ENCODE measurements at regions not wholly inside any gene's neighbourhood (a gene's known extent, or its start where the extent isn't known, plus 50 kb on each side); places are given as distances from the start of the nearest gene placed in this dataset.
A peak's percentile ranks its signal among the peaks of the same experiment; 100 is the strongest.

DNA sequence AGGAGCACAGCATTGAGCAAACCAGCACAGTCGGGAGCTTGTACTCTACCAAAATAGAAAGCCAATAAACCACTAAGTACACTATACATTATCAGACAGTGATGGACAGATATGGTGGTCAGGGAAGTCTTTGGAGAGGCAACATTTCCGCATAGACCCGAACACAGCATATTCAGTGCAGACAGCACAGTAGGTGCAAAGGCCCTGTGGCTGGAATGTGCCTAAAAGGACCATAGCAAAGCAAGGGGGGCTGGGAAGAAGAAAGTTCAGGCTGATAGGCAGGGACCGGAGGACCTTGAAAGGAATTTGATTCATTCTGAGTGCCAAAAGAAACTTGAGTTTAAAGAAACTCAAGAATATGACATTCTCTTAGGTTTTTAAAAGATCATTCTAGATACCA lies 92.0 kb upstream of the GALNT2 start:
- no peaks in the 10 kb centered on the region for H3K36me3 Mint-ChIP-seq (ENCODE audit: unreplicated experiment)
- H3K9me3 Mint-ChIP-seq (ENCODE audit: unreplicated experiment) = peaks cover 17% of the 10 kb centered on the region
- H3K4me3 Mint-ChIP-seq (ENCODE audit: unreplicated experiment) = no peak overlapping the region
- no peak overlapping the region for H3K27ac Mint-ChIP-seq (ENCODE audit: unreplicated experiment)
- no peaks in the 10 kb centered on the region for H3K4me1 Mint-ChIP-seq (ENCODE audit: unreplicated experiment)
- no peak for DNase-seq (ENCODE audit: extremely low spot score, unreplicated experiment)
- peaks cover 37% of the 10 kb centered on the region for H3K27me3 Mint-ChIP-seq (ENCODE audit: unreplicated experiment)
- TF ChIP-seq, protein P1, sequence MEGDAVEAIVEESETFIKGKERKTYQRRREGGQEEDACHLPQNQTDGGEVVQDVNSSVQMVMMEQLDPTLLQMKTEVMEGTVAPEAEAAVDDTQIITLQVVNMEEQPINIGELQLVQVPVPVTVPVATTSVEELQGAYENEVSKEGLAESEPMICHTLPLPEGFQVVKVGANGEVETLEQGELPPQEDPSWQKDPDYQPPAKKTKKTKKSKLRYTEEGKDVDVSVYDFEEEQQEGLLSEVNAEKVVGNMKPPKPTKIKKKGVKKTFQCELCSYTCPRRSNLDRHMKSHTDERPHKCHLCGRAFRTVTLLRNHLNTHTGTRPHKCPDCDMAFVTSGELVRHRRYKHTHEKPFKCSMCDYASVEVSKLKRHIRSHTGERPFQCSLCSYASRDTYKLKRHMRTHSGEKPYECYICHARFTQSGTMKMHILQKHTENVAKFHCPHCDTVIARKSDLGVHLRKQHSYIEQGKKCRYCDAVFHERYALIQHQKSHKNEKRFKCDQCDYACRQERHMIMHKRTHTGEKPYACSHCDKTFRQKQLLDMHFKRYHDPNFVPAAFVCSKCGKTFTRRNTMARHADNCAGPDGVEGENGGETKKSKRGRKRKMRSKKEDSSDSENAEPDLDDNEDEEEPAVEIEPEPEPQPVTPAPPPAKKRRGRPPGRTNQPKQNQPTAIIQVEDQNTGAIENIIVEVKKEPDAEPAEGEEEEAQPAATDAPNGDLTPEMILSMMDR (IDR thresholded peaks at IDR 0.05) = no peak

DNA sequence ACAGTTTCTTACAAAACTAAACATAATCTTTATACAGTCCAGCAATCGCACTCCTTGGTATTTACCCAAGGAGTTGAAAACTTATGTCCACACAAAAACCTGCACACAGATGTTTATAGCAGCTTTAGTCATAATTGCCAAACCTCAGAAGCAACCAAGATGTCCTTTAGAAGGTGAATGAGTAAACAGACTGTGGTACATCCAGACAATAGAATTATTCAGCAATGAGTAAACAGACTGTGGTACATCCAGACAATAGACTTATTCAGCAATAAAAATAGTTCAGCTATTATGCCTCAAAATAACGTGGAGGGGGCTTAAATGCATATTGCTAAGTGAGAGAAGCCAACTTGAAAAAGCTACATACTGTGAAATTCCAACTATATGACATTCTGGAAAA lies 87.0 kb upstream of the GALNT2 start:
- Mint-ChIP-seq H3K27ac (ENCODE audit: unreplicated experiment) (no peak overlapping the region), H3K4me3 (ENCODE audit: unreplicated experiment) (no peak overlapping the region), H3K36me3 (ENCODE audit: unreplicated experiment) (no peaks in the 10 kb centered on the region), H3K27me3 (ENCODE audit: unreplicated experiment) (peaks cover 63% of the 10 kb centered on the region), H3K9me3 (ENCODE audit: unreplicated experiment) (peaks cover 17% of the 10 kb centered on the region), H3K4me1 (ENCODE audit: unreplicated experiment) (no peaks in the 10 kb centered on the region)
- no peak for DNase-seq (ENCODE audit: extremely low spot score, unreplicated experiment)
- TF ChIP-seq, protein P1 (IDR thresholded peaks at IDR 0.05) = no peak

DNA sequence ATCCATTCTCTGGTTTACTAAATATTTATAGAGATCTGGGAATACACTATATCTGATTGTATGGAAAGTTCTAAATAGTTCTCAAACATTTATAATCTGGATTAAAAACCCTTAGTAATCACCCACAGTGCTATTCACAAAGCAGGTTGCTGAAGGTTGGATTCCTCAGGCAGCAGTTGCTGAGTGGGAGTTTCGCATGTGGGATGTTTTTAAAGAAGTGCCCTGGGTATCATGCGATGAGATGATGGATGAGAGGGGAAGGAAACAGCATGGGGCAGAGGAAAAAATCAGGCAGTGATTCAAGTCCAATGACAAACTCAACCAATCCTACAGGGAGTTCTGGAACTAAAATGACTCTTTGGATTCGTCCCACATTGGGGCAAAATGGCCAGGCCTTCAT lies 85.3 kb upstream of the GALNT2 start:
- Mint-ChIP-seq H3K27me3 (ENCODE audit: unreplicated experiment) (peaks cover 60% of the 10 kb centered on the region), H3K36me3 (ENCODE audit: unreplicated experiment) (no peaks in the 10 kb centered on the region), H3K4me1 (ENCODE audit: unreplicated experiment) (no peaks in the 10 kb centered on the region), H3K4me3 (ENCODE audit: unreplicated experiment) (no peak overlapping the region), H3K9me3 (ENCODE audit: unreplicated experiment) (peaks cover 5% of the 10 kb centered on the region), H3K27ac (ENCODE audit: unreplicated experiment) (no peak overlapping the region)
- TF ChIP-seq, protein P1 (IDR thresholded peaks at IDR 0.05) = no peak
- DNase-seq (ENCODE audit: extremely low spot score, unreplicated experiment) = no peak

DNA sequence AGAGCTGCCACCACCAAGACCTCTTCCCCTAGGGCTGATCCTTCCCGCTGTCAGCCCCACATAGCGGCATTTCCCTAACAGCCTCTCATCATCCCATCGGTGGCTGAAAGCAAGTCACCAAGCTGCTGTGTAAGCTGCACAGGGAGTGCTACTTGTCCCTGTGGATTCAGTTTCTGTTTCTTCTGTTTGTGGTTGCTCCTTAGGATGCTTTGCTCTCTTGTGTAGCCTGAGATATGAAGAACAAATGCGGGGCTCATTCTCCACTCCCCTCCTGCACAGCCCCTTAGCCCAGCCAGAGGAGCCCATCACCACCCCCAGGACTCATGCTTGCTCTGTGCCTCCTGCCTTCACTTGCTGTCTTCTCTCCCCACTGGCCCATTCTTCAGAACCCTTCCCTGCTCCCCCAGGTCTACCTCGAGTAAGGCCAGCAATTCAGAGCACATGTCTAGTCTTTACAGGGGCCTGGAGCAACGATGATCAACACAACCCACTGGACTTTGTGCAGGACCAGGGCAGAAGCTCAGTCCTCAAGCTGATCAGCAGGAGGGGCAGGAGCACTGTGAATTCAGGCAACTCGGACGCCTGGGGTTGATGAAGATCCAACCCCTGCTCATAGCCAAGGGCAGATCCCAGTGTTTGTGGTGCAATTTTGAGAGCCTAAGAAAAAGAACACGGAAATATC lies 82.6 kb upstream of the GALNT2 start:
- no peak overlapping the region for H3K27ac Mint-ChIP-seq (ENCODE audit: unreplicated experiment)
- H3K27me3 Mint-ChIP-seq (ENCODE audit: unreplicated experiment) = peaks cover 59% of the 10 kb centered on the region
- DNase-seq (ENCODE audit: extremely low spot score, unreplicated experiment) = peak; percentile 60
- H3K4me3 Mint-ChIP-seq (ENCODE audit: unreplicated experiment) = no peak overlapping the region
- TF ChIP-seq, protein P1 (IDR thresholded peaks at IDR 0.05) = no peak
- no peaks in the 10 kb centered on the region for H3K4me1 Mint-ChIP-seq (ENCODE audit: unreplicated experiment)
- H3K36me3 Mint-ChIP-seq (ENCODE audit: unreplicated experiment) = no peaks in the 10 kb centered on the region
- no peaks in the 10 kb centered on the region for H3K9me3 Mint-ChIP-seq (ENCODE audit: unreplicated experiment)

DNA sequence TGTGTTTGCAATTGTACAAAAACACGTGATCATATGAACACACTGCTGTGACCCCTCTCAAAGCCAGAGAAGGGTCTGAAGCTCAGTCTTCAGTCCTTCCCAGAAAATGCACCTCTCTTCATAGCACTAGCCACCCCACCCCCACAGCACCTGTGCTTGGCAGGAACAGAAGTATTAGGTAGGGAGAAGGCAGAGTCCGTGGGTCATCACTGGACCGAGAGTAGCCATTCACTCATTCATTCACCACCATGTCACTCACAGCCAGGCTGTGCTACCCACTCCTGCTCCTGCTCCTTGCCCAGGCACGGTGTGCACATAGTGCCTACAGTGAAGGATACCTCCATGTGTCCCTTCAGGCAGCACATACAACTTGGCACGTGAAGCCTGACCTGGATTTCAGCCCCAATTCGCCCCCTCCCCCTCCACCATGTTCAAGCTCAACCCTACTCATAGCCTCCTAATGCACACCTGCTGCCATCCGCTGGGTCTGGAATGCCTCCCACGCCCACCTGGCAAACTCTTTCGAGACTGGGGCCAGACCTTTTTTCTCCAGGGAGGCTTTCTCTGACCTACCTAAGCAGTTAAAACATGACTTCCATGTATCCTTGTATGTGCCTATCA lies 81.9 kb upstream of the GALNT2 start:
- H3K36me3 Mint-ChIP-seq (ENCODE audit: unreplicated experiment) = no peaks in the 10 kb centered on the region
- peak; percentile 44 for DNase-seq (ENCODE audit: extremely low spot score, unreplicated experiment)
- peaks cover 53% of the 10 kb centered on the region for H3K27me3 Mint-ChIP-seq (ENCODE audit: unreplicated experiment)
- no peak overlapping the region for H3K27ac Mint-ChIP-seq (ENCODE audit: unreplicated experiment)
- no peak overlapping the region for H3K4me3 Mint-ChIP-seq (ENCODE audit: unreplicated experiment)
- no peaks in the 10 kb centered on the region for H3K4me1 Mint-ChIP-seq (ENCODE audit: unreplicated experiment)
- no peaks in the 10 kb centered on the region for H3K9me3 Mint-ChIP-seq (ENCODE audit: unreplicated experiment)
- TF ChIP-seq, protein P1 (IDR thresholded peaks at IDR 0.05) = no peak
